PFSK-1 (cell line): ENCODE measurements at regions not wholly inside any gene's neighbourhood (a gene's known extent, or its start where the extent isn't known, plus 50 kb on each side); places are given as distances from the start of the nearest gene placed in this dataset.

Experiments used
- POLR2AphosphoS5 ChIP-seq: IDR thresholded peaks from 2 replicates; pipeline ENCODE4 v1.6.1; 2012; ENCODE audit warnings: low read depth, mild to moderate bottlenecking, control low read depth, low read length, moderate library complexity
- REST ChIP-seq, 2 experiments: IDR thresholded peaks; 2 replicates each; pipeline versions ENCODE4 v1.6.1 to v1.8.0; 2011 to 2012; ENCODE audit warnings: low read depth in 2 of 2, low read length in 2 of 2, control low read depth in 1 of 2, inconsistent platforms in 1 of 2, mild to moderate bottlenecking in 1 of 2, moderate library complexity in 1 of 2; ENCODE audit not compliant: insufficient read depth in 1 of 2
- SIN3A ChIP-seq: IDR thresholded peaks from 2 replicates; pipeline ENCODE4 v1.6.1; 2012; ENCODE audit warnings: mild to moderate bottlenecking, low read length, moderate library complexity, borderline replicate concordance; ENCODE audit not compliant: insufficient read depth

- TF ChIP-seq REST (IDR thresholded peaks at IDR 0.05; ENCODE audit: insufficient read depth in 1 of 2, low read depth in 2 of 2, low read length in 2 of 2), result no peak
- no peak for TF ChIP-seq POLR2AphosphoS5
- TF ChIP-seq SIN3A, result no peak
Measured at GRCh38 chr9:3768286-3768685, 242.5 kb upstream of the RFX3 start.
